SK-N-MC (cell line): ENCODE measurements at regions not wholly inside any gene's neighbourhood (a gene's known extent, or its start where the extent isn't known, plus 50 kb on each side); places are given as distances from the start of the nearest gene placed in this dataset.

Experiments used
- EZH2 ChIP-seq: fragments of 200-600 bp; sonication (generic); IDR thresholded peaks from one replicate; pipeline ENCODE4 v1.6.1; 2017; ENCODE audit warnings: antibody characterized with exemption
- POLR2AphosphoS5 ChIP-seq: IDR thresholded peaks from 2 replicates; pipeline ENCODE4 v1.6.1; 2012; ENCODE audit warnings: mild to moderate bottlenecking, low read depth, low read length, borderline replicate concordance

- TF ChIP-seq POLR2AphosphoS5 (no peak), EZH2 (no peak)
Observed at GRCh38 chr4:148510211-148510610, 68.0 kb upstream of the NR3C2 start.
